H1 (cell line): ENCODE measurements at regions not wholly inside any gene's neighbourhood (a gene's known extent, or its start where the extent isn't known, plus 50 kb on each side); places are given as distances from the start of the nearest gene placed in this dataset.

Source experiments
- ASH2L ChIP-seq: fragments of 200-600, 300-600 bp; sonication (generic); IDR thresholded peaks from one replicate; pipeline ENCODE4 v1.7.1; 2017; ENCODE audit warnings: low read length
- CEBPB ChIP-seq: IDR thresholded peaks from 2 replicates; pipeline ENCODE4 v1.6.1; 2012; ENCODE audit warnings: low read depth, low read length
- CHD2 ChIP-seq: IDR thresholded peaks from 2 replicates; pipeline ENCODE4 v1.6.1; 2012; ENCODE audit warnings: low read length, improper control_type of control experiment
- TF ChIP-seq, protein P1 (sequence below): IDR thresholded peaks from 2 replicates; pipeline ENCODE4 v1.6.1; 2012; ENCODE audit warnings: low read length, inconsistent platforms

DNA sequence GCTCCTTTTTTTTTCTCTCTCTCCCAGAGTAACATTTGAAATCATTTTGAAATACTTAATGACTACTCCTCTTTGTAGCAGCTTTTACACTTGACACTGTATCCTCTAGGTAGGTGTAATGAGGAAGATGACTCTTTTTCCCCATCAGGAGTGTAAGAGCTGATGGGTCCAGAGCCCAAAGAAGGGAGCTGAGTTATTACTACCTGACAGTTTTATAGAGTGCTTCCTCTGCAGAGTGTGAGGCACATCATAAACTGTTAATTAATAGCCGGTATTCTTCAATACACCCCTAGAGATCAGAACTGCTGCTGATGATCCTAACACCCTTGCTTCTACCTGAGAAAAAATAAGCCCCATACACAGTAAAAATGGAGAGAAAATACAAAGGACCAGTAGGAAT, 279.8 kb upstream of the SEMA3A start (continued):
- no peak for TF ChIP-seq CHD2
- TF ChIP-seq, protein P1, sequence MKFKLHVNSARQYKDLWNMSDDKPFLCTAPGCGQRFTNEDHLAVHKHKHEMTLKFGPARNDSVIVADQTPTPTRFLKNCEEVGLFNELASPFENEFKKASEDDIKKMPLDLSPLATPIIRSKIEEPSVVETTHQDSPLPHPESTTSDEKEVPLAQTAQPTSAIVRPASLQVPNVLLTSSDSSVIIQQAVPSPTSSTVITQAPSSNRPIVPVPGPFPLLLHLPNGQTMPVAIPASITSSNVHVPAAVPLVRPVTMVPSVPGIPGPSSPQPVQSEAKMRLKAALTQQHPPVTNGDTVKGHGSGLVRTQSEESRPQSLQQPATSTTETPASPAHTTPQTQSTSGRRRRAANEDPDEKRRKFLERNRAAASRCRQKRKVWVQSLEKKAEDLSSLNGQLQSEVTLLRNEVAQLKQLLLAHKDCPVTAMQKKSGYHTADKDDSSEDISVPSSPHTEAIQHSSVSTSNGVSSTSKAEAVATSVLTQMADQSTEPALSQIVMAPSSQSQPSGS: no peak
- no peak for TF ChIP-seq CEBPB
- no peak for TF ChIP-seq ASH2L
- TF ChIP-seq, all 59 proteins: peak for 0
